NB4 (cell line): ENCODE measurements at regions not wholly inside any gene's neighbourhood (a gene's known extent, or its start where the extent isn't known, plus 50 kb on each side); places are given as distances from the start of the nearest gene placed in this dataset.

Experiments
- DNase-seq: peaks from one replicate; pipeline ENCODE4 v3.0.0; 2010; ENCODE audit warnings: low read depth
- H3K4me3 ChIP-seq: one replicate; pipeline ENCODE4 v1.5.1; 2011; ENCODE audit warnings: mild to moderate bottlenecking, low read depth, low read length, moderate library complexity
- MYC ChIP-seq: IDR thresholded peaks from 2 replicates; pipeline ENCODE4 v1.6.1; 2011; ENCODE audit warnings: low read depth, low read length
- POLR2A ChIP-seq: IDR thresholded peaks from 2 replicates; pipeline ENCODE4 v1.6.1; 2011; ENCODE audit warnings: mild to moderate bottlenecking; ENCODE audit not compliant: insufficient read length; ENCODE audit errors: extremely low read depth
- TF ChIP-seq, protein P1 (sequence below): IDR thresholded peaks from 2 replicates; pipeline ENCODE4 v1.6.1; 2011; ENCODE audit warnings: low read depth, low read length
- TF ChIP-seq, protein P2 (sequence below): IDR thresholded peaks from one replicate; pipeline ENCODE4 v1.5.1; 2012; ENCODE audit warnings: low read depth, low read length

DNA sequence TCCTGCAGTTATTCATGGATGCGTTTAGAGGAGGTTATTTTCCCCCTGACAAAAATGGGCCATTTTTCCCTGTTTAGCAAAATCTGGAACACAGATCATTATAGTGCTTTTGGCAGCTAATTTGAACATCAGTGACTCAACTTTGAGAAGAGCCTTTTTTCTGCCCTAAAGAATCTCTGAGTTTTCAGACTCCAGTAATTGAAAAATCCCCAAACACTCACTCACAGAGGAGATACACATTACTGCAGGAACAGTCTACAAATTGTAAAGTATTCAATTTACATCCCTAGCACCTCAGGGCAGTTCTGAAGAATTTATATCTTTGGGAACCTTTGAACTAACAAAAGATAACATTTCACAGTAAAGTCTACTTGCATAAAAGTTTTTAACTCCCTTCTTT lies 966.6 kb upstream of the SLC35B3 start:
- no peak overlapping the region for H3K4me3 ChIP-seq
- no peak for DNase-seq
- TF ChIP-seq MYC (no peak), POLR2A (no peak)
- TF ChIP-seq, protein P1, sequence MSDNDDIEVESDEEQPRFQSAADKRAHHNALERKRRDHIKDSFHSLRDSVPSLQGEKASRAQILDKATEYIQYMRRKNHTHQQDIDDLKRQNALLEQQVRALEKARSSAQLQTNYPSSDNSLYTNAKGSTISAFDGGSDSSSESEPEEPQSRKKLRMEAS, result no peak
- TF ChIP-seq, protein P2, sequence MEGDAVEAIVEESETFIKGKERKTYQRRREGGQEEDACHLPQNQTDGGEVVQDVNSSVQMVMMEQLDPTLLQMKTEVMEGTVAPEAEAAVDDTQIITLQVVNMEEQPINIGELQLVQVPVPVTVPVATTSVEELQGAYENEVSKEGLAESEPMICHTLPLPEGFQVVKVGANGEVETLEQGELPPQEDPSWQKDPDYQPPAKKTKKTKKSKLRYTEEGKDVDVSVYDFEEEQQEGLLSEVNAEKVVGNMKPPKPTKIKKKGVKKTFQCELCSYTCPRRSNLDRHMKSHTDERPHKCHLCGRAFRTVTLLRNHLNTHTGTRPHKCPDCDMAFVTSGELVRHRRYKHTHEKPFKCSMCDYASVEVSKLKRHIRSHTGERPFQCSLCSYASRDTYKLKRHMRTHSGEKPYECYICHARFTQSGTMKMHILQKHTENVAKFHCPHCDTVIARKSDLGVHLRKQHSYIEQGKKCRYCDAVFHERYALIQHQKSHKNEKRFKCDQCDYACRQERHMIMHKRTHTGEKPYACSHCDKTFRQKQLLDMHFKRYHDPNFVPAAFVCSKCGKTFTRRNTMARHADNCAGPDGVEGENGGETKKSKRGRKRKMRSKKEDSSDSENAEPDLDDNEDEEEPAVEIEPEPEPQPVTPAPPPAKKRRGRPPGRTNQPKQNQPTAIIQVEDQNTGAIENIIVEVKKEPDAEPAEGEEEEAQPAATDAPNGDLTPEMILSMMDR, result no peak

DNA sequence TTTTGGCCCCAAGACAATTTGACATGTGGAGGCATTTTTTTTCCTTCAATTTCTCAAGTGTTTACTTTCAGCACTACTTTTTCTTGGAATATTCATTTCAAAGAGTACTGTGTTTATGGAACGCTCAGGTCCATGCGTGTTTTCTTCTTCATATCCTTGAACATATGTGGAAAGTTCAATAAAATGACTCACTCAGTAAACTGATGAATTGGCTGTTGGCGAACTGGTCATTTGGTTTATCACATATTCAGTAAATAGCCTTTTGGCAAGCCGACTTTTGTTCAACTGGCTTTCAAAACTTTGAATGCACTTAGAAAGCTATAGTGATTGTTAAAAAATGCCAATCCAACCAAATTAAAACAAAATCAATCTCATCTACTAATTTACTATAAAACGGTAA lies 964.6 kb upstream of the SLC35B3 start:
- TF ChIP-seq MYC, result no peak
- no peak for TF ChIP-seq POLR2A
- TF ChIP-seq, protein P2, result no peak
- TF ChIP-seq, protein P1, result no peak
- no peak overlapping the region for H3K4me3 ChIP-seq
- no peak for DNase-seq

DNA sequence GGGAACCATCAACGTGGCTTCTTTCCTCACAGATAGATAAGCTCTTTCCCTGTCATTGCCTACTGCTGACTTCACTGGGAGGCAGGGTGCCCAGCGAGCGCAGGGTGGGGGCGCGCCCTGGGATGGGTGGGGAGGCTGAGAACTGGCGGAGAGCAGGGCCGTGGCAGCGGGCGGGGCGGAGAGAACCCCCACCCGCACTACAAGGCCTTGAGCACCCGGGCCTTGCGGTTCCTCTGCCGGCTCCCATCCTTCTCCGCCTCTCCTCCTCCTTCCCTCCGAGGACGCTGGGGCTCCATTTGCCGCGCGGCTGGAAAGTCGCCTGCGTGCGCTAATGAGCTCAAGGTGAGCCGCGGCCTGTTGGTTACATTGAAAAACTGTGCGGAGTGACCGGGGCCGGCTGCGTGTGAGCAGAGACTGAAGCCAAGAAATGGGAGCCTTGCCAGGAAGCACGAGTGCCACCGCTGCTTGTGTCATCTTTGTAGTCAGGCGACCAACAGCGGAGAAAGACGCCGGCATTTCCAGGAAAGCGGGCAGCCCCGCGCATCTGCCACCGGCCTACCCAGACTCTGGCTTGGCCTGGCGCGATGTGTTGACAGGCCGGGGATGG lies 963.5 kb upstream of the SLC35B3 start:
- no peak for TF ChIP-seq MYC
- no peak overlapping the region for H3K4me3 ChIP-seq
- no peak for DNase-seq

DNA sequence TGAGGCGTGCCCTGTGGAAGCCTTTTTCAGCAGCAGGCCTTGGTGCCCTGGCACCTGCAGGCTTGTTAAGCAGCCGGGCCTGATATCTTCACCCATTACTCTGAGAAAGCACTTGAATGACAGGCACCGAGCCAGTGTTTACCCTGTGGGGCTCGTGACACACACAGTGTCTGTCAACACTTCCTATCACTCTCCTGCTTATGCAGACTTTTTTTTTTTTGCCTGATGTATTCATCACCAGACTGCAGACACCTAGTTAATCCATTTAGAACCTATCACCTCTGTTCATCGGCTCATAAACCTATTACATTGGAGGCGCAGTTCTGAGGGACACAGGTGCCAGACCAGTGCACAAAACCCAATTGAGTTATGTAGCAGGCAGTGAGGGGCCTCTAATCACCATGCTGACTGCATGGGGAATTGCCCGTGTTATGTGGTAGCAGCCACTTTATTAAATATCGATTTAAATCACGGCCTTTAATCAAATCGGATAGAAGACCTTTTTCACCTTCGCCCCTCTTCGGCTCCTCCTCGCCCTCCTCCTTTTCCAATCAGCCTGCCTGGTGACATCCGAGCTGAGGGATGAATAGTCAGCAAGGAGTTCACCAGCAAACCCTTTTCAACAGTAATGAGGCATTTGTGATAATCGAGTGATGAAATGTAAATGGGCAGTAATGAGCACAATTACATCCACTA lies 962.9 kb upstream of the SLC35B3 start:
- no peak for DNase-seq
- TF ChIP-seq, protein P1, result no peak
- TF ChIP-seq POLR2A (no peak), MYC (no peak)
- TF ChIP-seq, protein P2, result no peak
- no peak overlapping the region for H3K4me3 ChIP-seq

DNA sequence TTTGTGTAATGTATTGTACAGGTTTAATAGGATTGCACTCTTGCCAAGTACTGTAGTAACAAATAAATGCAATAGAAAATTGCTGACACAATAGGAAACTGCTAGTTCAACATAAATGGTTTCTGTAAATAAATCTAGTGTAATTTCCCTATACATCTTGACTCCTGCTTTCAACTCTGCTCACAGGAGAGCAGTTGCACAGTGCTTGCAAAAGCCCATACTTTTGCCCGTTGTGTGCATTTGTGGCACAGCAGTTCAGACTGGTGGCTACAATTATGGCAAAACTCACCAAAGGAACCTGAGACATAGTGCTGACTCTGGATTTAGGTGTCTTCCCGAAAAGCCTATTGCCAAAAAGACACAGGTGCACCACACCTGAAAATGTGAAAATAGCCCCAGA lies 953.3 kb upstream of the SLC35B3 start:
- no peak for TF ChIP-seq POLR2A
- TF ChIP-seq, protein P2, result no peak
- TF ChIP-seq MYC, result no peak
- TF ChIP-seq, protein P1, result no peak
- no peak for DNase-seq
- H3K4me3 ChIP-seq, result no peak overlapping the region

DNA sequence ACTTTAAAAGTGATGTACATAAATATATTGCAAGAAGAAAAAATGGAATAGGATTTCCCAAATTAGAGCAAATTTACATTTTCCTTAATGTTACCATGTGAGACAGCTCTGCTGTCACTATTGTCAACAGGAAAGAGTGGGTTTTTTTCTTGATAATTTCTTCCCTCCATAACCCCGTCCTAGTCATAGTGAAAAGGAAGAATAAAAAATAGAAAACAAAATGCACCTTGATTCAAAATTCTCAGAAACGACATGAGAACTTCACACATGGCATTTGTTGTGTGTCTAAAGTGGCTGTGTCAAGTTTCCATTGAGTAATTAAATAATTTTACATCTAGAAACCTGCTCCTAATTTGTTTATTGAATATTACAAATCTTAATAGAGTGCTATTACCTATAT lies 945.2 kb upstream of the SLC35B3 start:
- TF ChIP-seq, protein P2, result no peak
- TF ChIP-seq, protein P1, result no peak
- TF ChIP-seq POLR2A, result no peak
- TF ChIP-seq MYC, result no peak
- H3K4me3 ChIP-seq, result no peak overlapping the region
- no peak for DNase-seq
